ENCODE measurements at regions not wholly inside any gene's neighbourhood (a gene's known extent, or its start where the extent isn't known, plus 50 kb on each side); places are given as distances from the start of the nearest gene placed in this dataset.
"Not testable (repeated sequence)": the region's sequence is repeated elsewhere in the genome, so short reads cannot be mapped to it uniquely, and the experiment has no call there.

GRCh38 chr9:75690551-75690950 lies 199.9 kb upstream of the PCSK5 start:
- TF ChIP-seq SUZ12 (IDR thresholded peaks at IDR 0.05; ENCODE audit: extremely low read depth, insufficient read depth, insufficient read length); YY1 (IDR thresholded peaks at IDR 0.05; ENCODE audit: insufficient read depth, insufficient read length); ZNF274 (IDR thresholded peaks at IDR 0.05; ENCODE audit: low read depth, low read length): not testable (repeated sequence)

Data from NT2/D1 (cell line).